K562 (cell line): ENCODE measurements at regions not wholly inside any gene's neighbourhood (a gene's known extent, or its start where the extent isn't known, plus 50 kb on each side); places are given as distances from the start of the nearest gene placed in this dataset.

Source experiments
- ATAC-seq: fragments of 200-7000 bp; cut with Tn5 transposase; 3 replicates; pipeline ENCODE4 v1.9.1; 2020; ENCODE audit warnings: moderate library complexity
- BruUV-seq: library from RNA; stranded (reverse); fragments of 400-500 nt; replicated peaks from 2 replicates; lab custom pipeline; 2021; lab: Mats Ljungman, UMichigan
- CTCF ChIA-PET: fragments of 300-600 bp; formaldehyde crosslinking; extraction: SDS; loops from one replicate; lab custom pipeline; 2021; ENCODE audit warnings: low intra/inter-chr PET ratio; lab: Yijun Ruan, JAX
- POLR2A ChIA-PET: fragments of 300-600, 350-650 bp; sonication (Branson Sonifier 250); formaldehyde crosslinking; extraction: SDS; loops from one replicate; lab custom pipeline; 2021; ENCODE audit warnings: antibody characterized with exemption, inconsistent platforms; lab: Yijun Ruan, JAX
- DNase-seq, 4 experiments: peaks; one replicate each; pipeline versions ENCODE4 v3.0.0 to v3.0.0-alpha.2; 2011 to 2018; ENCODE audit warnings: low spot score in 3 of 4, mixed read lengths in 3 of 4; ENCODE audit errors: extremely low read depth in 1 of 4
- FAIRE-seq: peaks from 2 replicates; lab custom pipeline; 2011; peaks lifted over from hg19 to GRCh38; lab: Jason Lieb, UNC
- H2AFZ ChIP-seq: 2 replicates; pipeline ENCODE4 v1.6.0; 2011; ENCODE audit warnings: low read depth, low read length, control low read depth, inconsistent platforms
- H3K27ac ChIP-seq: fragments of 200-600 bp; 3 replicates; pipeline ENCODE4 v1.8.0; 2011; ENCODE audit warnings: low read depth, mild to moderate bottlenecking, control low read depth, inconsistent platforms, low read length, moderate library complexity, mixed read lengths; ENCODE audit errors: extremely low read depth
- H3K27me3 ChIP-seq, 2 experiments: fragments of 300-600 bp in 1 of 2; 2 replicates in 1 of 2; 3 replicates in 1 of 2; pipeline versions ENCODE4 v1.6.0 to v1.8.0; 2011; ENCODE audit warnings: inconsistent platforms in 2 of 2, low read length in 2 of 2, mild to moderate bottlenecking in 1 of 2, mixed read lengths in 1 of 2, moderate library complexity in 1 of 2; ENCODE audit not compliant: control insufficient read depth in 2 of 2, insufficient read depth in 2 of 2
- H3K36me3 ChIP-seq: fragments of 300-600 bp; 3 replicates; pipeline ENCODE4 v1.8.0; 2011; ENCODE audit warnings: mild to moderate bottlenecking, low read length, inconsistent platforms; ENCODE audit not compliant: control insufficient read depth, insufficient read depth
- H3K4me1 ChIP-seq, 2 experiments: fragments of 200-600 bp in 1 of 2; replicated peaks in 1 of 2; 2 replicates in 1 of 2; 3 replicates in 1 of 2; pipeline versions ENCODE4 v1.5.1 to v1.8.0; 2011; ENCODE audit warnings: inconsistent platforms in 2 of 2, low read length in 2 of 2, mild to moderate bottlenecking in 1 of 2, mixed read lengths in 1 of 2, moderate library complexity in 1 of 2; ENCODE audit not compliant: control insufficient read depth in 2 of 2, insufficient read depth in 2 of 2
- H3K4me2 ChIP-seq: 2 replicates; pipeline ENCODE4 v1.6.1; 2011; ENCODE audit warnings: low read length, control low read depth, inconsistent platforms, mixed read lengths; ENCODE audit not compliant: insufficient read depth
- H3K4me3 ChIP-seq: fragments of 200-600 bp; sonication (generic), shearing (Covaris generic); 2 replicates; pipeline ENCODE4 v1.5.1; 2016; ENCODE audit warnings: control low read depth, inconsistent platforms
- H3K79me2 ChIP-seq: fragments of 200-600 bp; 3 replicates; pipeline ENCODE4 v1.8.0; 2011; ENCODE audit warnings: low read length, inconsistent platforms; ENCODE audit not compliant: control insufficient read depth, insufficient read depth
- H3K9ac ChIP-seq, 2 experiments: 2 replicates each; pipeline versions ENCODE4 v1.6.0 to v1.6.1; 2011; ENCODE audit warnings: low read depth in 2 of 2, low read length in 2 of 2, control low read depth in 1 of 2, inconsistent platforms in 1 of 2, mild to moderate bottlenecking in 1 of 2, mixed read lengths in 1 of 2; ENCODE audit not compliant: insufficient read depth in 1 of 2
- H3K9me1 ChIP-seq: one replicate; pipeline ENCODE4 v1.6.0; 2011; ENCODE audit warnings: inconsistent platforms, mild to moderate bottlenecking, low read length, moderate library complexity; ENCODE audit not compliant: control insufficient read depth, insufficient read depth
- H3K9me3 ChIP-seq: replicated peaks from 2 replicates; pipeline ENCODE4 v1.5.1; 2011; ENCODE audit warnings: low read depth, low read length, inconsistent platforms; ENCODE audit not compliant: control insufficient read depth, insufficient read depth
- H4K20me1 ChIP-seq: replicated peaks from 2 replicates; pipeline ENCODE4 v1.6.1; 2011; ENCODE audit warnings: low read length, inconsistent platforms, mixed read lengths; ENCODE audit not compliant: control insufficient read depth, insufficient read depth
- CBX5 ChIP-seq: IDR thresholded peaks from 2 replicates; pipeline ENCODE4 v1.6.1; 2014; ENCODE audit warnings: low read depth, borderline replicate concordance
- DIDO1 ChIP-seq: fragments of 450-650 bp; IDR thresholded peaks from 2 replicates; pipeline ENCODE4 v1.6.1; 2016; ENCODE audit warnings: low read depth, missing biosample characterization, missing genetic modification characterization
- GMEB1 ChIP-seq: fragments of 250-450 bp; sonication (Bioruptor Pico); IDR thresholded peaks from 2 replicates; pipeline ENCODE4 v1.4.0; 2020; ENCODE audit warnings: mild to moderate bottlenecking
- MLLT1 ChIP-seq, 2 experiments: fragments of 450-650 bp; IDR thresholded peaks; 2 replicates each; pipeline ENCODE4 v1.6.1; 2016
- NCOA1 ChIP-seq: fragments of 450-650 bp; IDR thresholded peaks from 2 replicates; pipeline ENCODE4 v1.6.1; 2016; ENCODE audit warnings: low read depth
- NFYB ChIP-seq: IDR thresholded peaks from 2 replicates; pipeline ENCODE4 v1.6.1; 2011; ENCODE audit warnings: mild to moderate bottlenecking, moderate library complexity; ENCODE audit not compliant: insufficient read length; ENCODE audit errors: extremely low read depth
- RHOXF2B ChIP-seq: fragments of 250-450 bp; sonication (Bioruptor Pico); conservative IDR thresholded peaks from 2 replicates; pipeline ENCODE4 v1.5.1; 2021
- SOX6 ChIP-seq: fragments of 450-650 bp; IDR thresholded peaks from 2 replicates; pipeline ENCODE4 v1.6.1; 2014; ENCODE audit warnings: mild to moderate bottlenecking
- TFAM ChIP-seq: fragments of 250-450 bp; sonication (Bioruptor Pico); conservative IDR thresholded peaks from 2 replicates; pipeline ENCODE4 v1.5.0; 2021; ENCODE audit warnings: mild to moderate bottlenecking, moderate library complexity
- ZKSCAN3 ChIP-seq: fragments of 250-450 bp; sonication (Bioruptor Pico); IDR thresholded peaks from 2 replicates; pipeline ENCODE4 v1.4.0; 2020
- ZNF407 ChIP-seq: fragments of 450-650 bp; IDR thresholded peaks from 2 replicates; pipeline ENCODE4 v1.6.1; 2016; ENCODE audit warnings: low read depth
- WGBS: fragments of 100-300 bp; shearing (Covaris generic); methylation state at CpG from one replicate; pipeline ENCODE4 v1.1.6; 2016; ENCODE audit warnings: low coverage, mixed read lengths; ENCODE audit not compliant: insufficient coverage; ENCODE audit errors: missing lambda C conversion rate; 5-methylcytosine and 5-hydroxymethylcytosine counted together
- in situ Hi-C: fragments of 300-500 bp; cut with MboI; formaldehyde crosslinking; loops from 4 replicates; pipeline ENCODE4 v1.15.0; 2018; ENCODE audit warnings: inconsistent platforms, mixed read lengths
- intact Hi-C: fragments of 100-400 bp; cut with micrococcal nuclease; formaldehyde crosslinking; loops from 2 replicates; pipeline ENCODE4 v1.14.2; 2022

DNA sequence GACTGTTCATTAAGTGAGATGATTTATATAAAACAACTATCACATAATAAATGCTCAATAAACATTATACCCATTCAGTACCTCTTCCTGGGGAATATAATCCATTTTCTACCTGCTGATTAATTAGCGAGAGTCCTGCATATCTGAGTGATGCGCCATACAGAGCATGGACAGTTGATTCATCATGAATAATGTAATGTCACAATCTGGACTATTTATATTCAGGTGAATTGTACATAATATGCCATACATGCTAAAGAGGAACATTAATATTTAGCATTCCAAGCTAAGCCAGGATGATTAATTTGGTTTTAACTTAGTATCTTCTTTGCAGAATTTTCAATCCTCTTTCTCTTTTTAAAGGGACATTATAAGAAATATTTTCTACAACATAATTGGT is 362.0 kb upstream of the XYLT1 start:
- intact Hi-C loops: no loop called here
- no peak overlapping the region for H3K4me3 ChIP-seq
- POLR2A ChIA-PET: no interaction called here
- no peaks in the 10 kb centered on the region for H3K36me3 ChIP-seq
- H3K4me2 ChIP-seq: no peak overlapping the region
- no peaks in the 10 kb centered on the region for H3K9me3 ChIP-seq
- no peak overlapping the region for H3K27ac ChIP-seq
- no TSS peak for BruUV-seq
- H3K79me2 ChIP-seq: no peaks in the 10 kb centered on the region
- 0 out of 2 replicates have a peak, but pooled peaks cover 3% of the 10 kb centered on the region for H4K20me1 ChIP-seq
- ATAC-seq (no peak), DNase-seq (no peak), FAIRE-seq (no peak)
- in situ Hi-C loops: no loop called here
- peaks cover 3% of the 10 kb centered on the region in 2 experiments; a peak in 2 of 5 replicates for H3K4me1 ChIP-seq
- H3K9me1 ChIP-seq: no peaks in the 10 kb centered on the region
- CTCF ChIA-PET: no interaction called here
- H3K9ac ChIP-seq: no peak overlapping the region
- no peak for TF ChIP-seq NFYB
- TF ChIP-seq RHOXF2B (CRISPR knock-in tag): no peak
- no peak for TF ChIP-seq CBX5
- TF ChIP-seq DIDO1: no peak
- no peak for TF ChIP-seq GMEB1 (CRISPR knock-in tag)
- no peak for TF ChIP-seq MLLT1 (IDR thresholded peaks at IDR 0.05)
- no peak for TF ChIP-seq SOX6
- no peak for TF ChIP-seq TFAM (CRISPR knock-in tag)
- TF ChIP-seq NCOA1: no peak
- TF ChIP-seq ZKSCAN3 (CRISPR knock-in tag): no peak
- TF ChIP-seq ZNF407: no peak
- H3K27me3 ChIP-seq: no peaks in the 10 kb centered on the region
- WGBS: 23% methylated on average over 2 of the region's 2 CpGs
- no peak overlapping the region for H2AFZ ChIP-seq
